Neural cell (in vitro differentiated cells): ENCODE measurements at regions not wholly inside any gene's neighbourhood (a gene's known extent, or its start where the extent isn't known, plus 50 kb on each side); places are given as distances from the start of the nearest gene placed in this dataset.

ENCODE experiments used
- H2AFZ ChIP-seq: fragments of 200-600, 300-800 bp; sonication (generic), shearing (Covaris generic); 2 replicates; pipeline ENCODE4 v1.6.0; 2014; ENCODE audit warnings: low read depth, mild to moderate bottlenecking, antibody characterized with exemption, low read length, moderate library complexity
- H3F3A ChIP-seq: fragments of 200-600 bp; shearing (Covaris generic); 2 replicates; pipeline ENCODE4 v1.6.1; 2016; ENCODE audit warnings: mild to moderate bottlenecking, moderate library complexity, mixed read lengths, antibody characterized with exemption, low read length; ENCODE audit not compliant: insufficient read depth, poor library complexity, severe bottlenecking
- H3K27ac ChIP-seq: fragments of 200-600, 300-800 bp; sonication (generic), shearing (Covaris generic); 2 replicates; pipeline ENCODE4 v1.5.1; 2014; ENCODE audit warnings: mild to moderate bottlenecking, low read length, moderate library complexity
- H3K27me3 ChIP-seq: fragments of 300-800, 200-600 bp; sonication (generic), shearing (Covaris generic); 2 replicates; pipeline ENCODE4 v1.6.0; 2014; ENCODE audit warnings: mild to moderate bottlenecking, low read depth, low read length, moderate library complexity; ENCODE audit not compliant: insufficient read depth
- H3K36me3 ChIP-seq: fragments of 300-800, 200-600 bp; sonication (generic), shearing (Covaris generic); 2 replicates; pipeline ENCODE4 v1.5.1; 2014; ENCODE audit warnings: mild to moderate bottlenecking, antibody characterized with exemption, low read length, moderate library complexity; ENCODE audit not compliant: insufficient read depth
- H3K4me2 ChIP-seq: fragments of 300-800, 200-600 bp; sonication (generic), shearing (Covaris generic); 2 replicates; pipeline ENCODE4 v1.6.0; 2014; ENCODE audit warnings: mild to moderate bottlenecking, low read length
- H3K4me3 ChIP-seq: fragments of 300-800, 200-600 bp; sonication (generic), shearing (Covaris generic); 2 replicates; pipeline ENCODE4 v1.5.1; 2014; ENCODE audit warnings: mild to moderate bottlenecking, low read length, moderate library complexity
- H3K79me2 ChIP-seq: fragments of 200-600 bp; shearing (Covaris generic); replicated peaks from 2 replicates; pipeline ENCODE4 v1.6.0; 2014; ENCODE audit warnings: mild to moderate bottlenecking, low read length, moderate library complexity; ENCODE audit not compliant: insufficient read depth
- H3K9ac ChIP-seq: fragments of 300-800, 200-600 bp; sonication (generic), shearing (Covaris generic); 2 replicates; pipeline ENCODE4 v1.6.1; 2016; ENCODE audit warnings: mild to moderate bottlenecking, low read length, mixed read lengths
- H3K9me2 ChIP-seq: fragments of 200-600 bp; shearing (Covaris generic); 2 replicates; pipeline ENCODE4 v1.6.1; 2016; ENCODE audit warnings: mild to moderate bottlenecking, low read length, mixed read lengths; ENCODE audit not compliant: insufficient read depth
- H3K9me3 ChIP-seq: fragments of 200-600, 300-800 bp; sonication (generic), shearing (Covaris generic); 2 replicates; pipeline ENCODE4 v1.6.1; 2016; ENCODE audit warnings: mild to moderate bottlenecking, mixed run types, low read length, moderate library complexity, mixed read lengths
- H4K20me1 ChIP-seq: fragments of 200-600 bp; shearing (Covaris generic); 2 replicates; pipeline ENCODE4 v1.6.1; 2016; ENCODE audit warnings: mild to moderate bottlenecking, mixed run types; ENCODE audit not compliant: insufficient read depth
- CTCF ChIP-seq: fragments of 450-650 bp; IDR thresholded peaks from 2 replicates; pipeline ENCODE4 v1.5.1; 2014; ENCODE audit warnings: antibody characterized with exemption, mild to moderate bottlenecking, moderate library complexity; ENCODE audit not compliant: poor library complexity, severe bottlenecking
- EP300 ChIP-seq: fragments of 450-650 bp; conservative IDR thresholded peaks from 2 replicates; pipeline ENCODE4 v1.6.1; 2014; ENCODE audit warnings: antibody characterized with exemption, mild to moderate bottlenecking, moderate library complexity; ENCODE audit not compliant: poor library complexity, severe bottlenecking
- EZH2 ChIP-seq: fragments of 200-600, 300-800 bp; shearing (Covaris generic), sonication (generic); IDR thresholded peaks from 2 replicates; pipeline ENCODE4 v1.6.1; 2014; ENCODE audit warnings: antibody characterized with exemption, low read length, borderline replicate concordance, mild to moderate bottlenecking; ENCODE audit not compliant: insufficient read depth, poor library complexity, severe bottlenecking
- MXI1 ChIP-seq: fragments of 450-650 bp; conservative IDR thresholded peaks from 2 replicates; pipeline ENCODE4 v1.6.1; 2014; ENCODE audit warnings: antibody characterized with exemption, mild to moderate bottlenecking; ENCODE audit not compliant: poor library complexity, severe bottlenecking
- POLR2AphosphoS5 ChIP-seq: IDR thresholded peaks from 2 replicates; pipeline ENCODE4 v1.6.1; 2012
- RAD21 ChIP-seq: fragments of 450-650 bp; conservative IDR thresholded peaks from 2 replicates; pipeline ENCODE4 v1.6.1; 2014; ENCODE audit warnings: antibody characterized with exemption, mild to moderate bottlenecking, moderate library complexity
- REST ChIP-seq: IDR thresholded peaks from 2 replicates; pipeline ENCODE4 v1.6.1; 2012; ENCODE audit warnings: borderline replicate concordance
- SMC3 ChIP-seq: fragments of 450-650 bp; conservative IDR thresholded peaks from 2 replicates; pipeline ENCODE4 v1.6.1; 2014; ENCODE audit warnings: antibody characterized with exemption, mild to moderate bottlenecking, moderate library complexity; ENCODE audit not compliant: poor library complexity
- TAF1 ChIP-seq: IDR thresholded peaks from 2 replicates; pipeline ENCODE4 v1.6.1; 2012; ENCODE audit warnings: low read depth

- H3K4me3 ChIP-seq: no peak overlapping the region
- H3K36me3 ChIP-seq: no peaks in the 10 kb centered on the region
- no peaks in the 10 kb centered on the region for H3F3A ChIP-seq
- no peak overlapping the region for H3K9ac ChIP-seq
- H2AFZ ChIP-seq: no peak overlapping the region
- H4K20me1 ChIP-seq: no peaks in the 10 kb centered on the region
- H3K79me2 ChIP-seq: no peaks in the 10 kb centered on the region
- no peak overlapping the region for H3K27ac ChIP-seq
- TF ChIP-seq CTCF (no peak), EP300 (no peak), SMC3 (no peak)
- H3K9me3 ChIP-seq: no peaks in the 10 kb centered on the region
- H3K27me3 ChIP-seq: no peaks in the 10 kb centered on the region
- H3K9me2 ChIP-seq: no peaks in the 10 kb centered on the region
- H3K4me2 ChIP-seq: no peak overlapping the region
Measured at GRCh38 chr5:160938532-160938931, 86.5 kb upstream of the ATP10B start.

DNA sequence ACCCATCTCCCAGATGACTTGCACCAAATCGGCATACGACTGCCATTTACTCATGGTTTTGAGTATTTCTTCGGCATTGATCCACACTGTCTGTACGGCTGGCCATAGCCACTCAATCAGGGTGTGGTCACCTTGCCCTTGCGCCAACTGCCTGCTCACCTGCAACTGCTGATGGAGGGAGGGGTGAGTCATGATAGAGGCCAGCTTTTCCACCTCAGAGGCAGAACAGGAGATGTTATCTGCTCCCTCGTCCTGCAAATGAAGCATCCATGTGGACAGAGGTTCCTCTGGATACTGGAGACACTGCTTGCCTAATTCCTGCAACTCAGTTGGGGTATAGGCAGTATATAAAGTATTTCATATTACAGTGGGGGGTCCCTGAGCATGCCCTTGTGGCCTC is 85.6 kb upstream of the ATP10B start:
- Histone ChIP-seq H3K36me3 (no peaks in the 10 kb centered on the region), H3K9ac (no peak overlapping the region), H3K9me2 (no peaks in the 10 kb centered on the region), H3K27me3 (no peaks in the 10 kb centered on the region), H3K79me2 (no peaks in the 10 kb centered on the region), H4K20me1 (no peaks in the 10 kb centered on the region), H2AFZ (no peak overlapping the region), H3F3A (no peaks in the 10 kb centered on the region), H3K9me3 (no peaks in the 10 kb centered on the region), H3K4me2 (no peak overlapping the region), H3K4me3 (no peak overlapping the region), H3K27ac (no peak overlapping the region)
- no peak for TF ChIP-seq MXI1
- TF ChIP-seq EZH2: no peak
- no peak for TF ChIP-seq EP300
- TF ChIP-seq POLR2AphosphoS5: no peak
- no peak for TF ChIP-seq CTCF
- TF ChIP-seq SMC3: no peak

DNA sequence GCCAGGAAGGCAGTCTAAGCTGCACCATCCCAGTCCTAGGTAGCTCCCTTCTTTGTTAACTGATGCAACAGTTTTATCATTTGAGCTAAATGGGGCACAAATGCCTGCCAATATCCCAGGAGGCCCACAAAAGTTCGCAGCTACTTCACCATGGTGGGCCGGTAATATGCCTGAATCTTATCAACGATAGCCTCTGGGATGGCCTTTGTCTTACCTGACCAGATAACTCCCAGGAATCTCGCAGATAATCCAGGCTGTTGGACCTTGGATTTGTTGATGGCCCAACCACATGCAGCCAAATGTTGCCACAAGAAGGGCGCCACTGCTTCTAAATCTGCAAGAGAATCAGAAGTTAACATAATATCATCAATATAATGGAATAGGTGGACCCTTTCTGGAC is 83.8 kb upstream of the ATP10B start:
- no peak overlapping the region for H2AFZ ChIP-seq
- H3K36me3 ChIP-seq: no peaks in the 10 kb centered on the region
- H3K27ac ChIP-seq: no peak overlapping the region
- H3K27me3 ChIP-seq: no peaks in the 10 kb centered on the region
- H3K79me2 ChIP-seq: no peaks in the 10 kb centered on the region
- TF ChIP-seq CTCF (no peak), MXI1 (no peak), SMC3 (no peak), EP300 (no peak), POLR2AphosphoS5 (no peak), EZH2 (no peak), TAF1 (no peak), RAD21 (no peak), REST (no peak)
- H3K9me2 ChIP-seq: no peaks in the 10 kb centered on the region
- no peaks in the 10 kb centered on the region for H3F3A ChIP-seq
- H3K4me3 ChIP-seq: no peak overlapping the region
- no peak overlapping the region for H3K4me2 ChIP-seq
- no peaks in the 10 kb centered on the region for H3K9me3 ChIP-seq
- H4K20me1 ChIP-seq: no peaks in the 10 kb centered on the region
- no peak overlapping the region for H3K9ac ChIP-seq
